GM12873 (cell line): ENCODE measurements at regions not wholly inside any gene's neighbourhood (a gene's known extent, or its start where the extent isn't known, plus 50 kb on each side); places are given as distances from the start of the nearest gene placed in this dataset.

Experiments
- TF ChIP-seq, protein P1 (sequence below): IDR thresholded peaks from 2 replicates; pipeline ENCODE4 v1.5.1; 2012; ENCODE audit warnings: low read depth, mild to moderate bottlenecking, moderate library complexity, low read length, control low read depth; ENCODE audit not compliant: insufficient read depth; ENCODE audit errors: missing control alignments

- TF ChIP-seq, protein P1, sequence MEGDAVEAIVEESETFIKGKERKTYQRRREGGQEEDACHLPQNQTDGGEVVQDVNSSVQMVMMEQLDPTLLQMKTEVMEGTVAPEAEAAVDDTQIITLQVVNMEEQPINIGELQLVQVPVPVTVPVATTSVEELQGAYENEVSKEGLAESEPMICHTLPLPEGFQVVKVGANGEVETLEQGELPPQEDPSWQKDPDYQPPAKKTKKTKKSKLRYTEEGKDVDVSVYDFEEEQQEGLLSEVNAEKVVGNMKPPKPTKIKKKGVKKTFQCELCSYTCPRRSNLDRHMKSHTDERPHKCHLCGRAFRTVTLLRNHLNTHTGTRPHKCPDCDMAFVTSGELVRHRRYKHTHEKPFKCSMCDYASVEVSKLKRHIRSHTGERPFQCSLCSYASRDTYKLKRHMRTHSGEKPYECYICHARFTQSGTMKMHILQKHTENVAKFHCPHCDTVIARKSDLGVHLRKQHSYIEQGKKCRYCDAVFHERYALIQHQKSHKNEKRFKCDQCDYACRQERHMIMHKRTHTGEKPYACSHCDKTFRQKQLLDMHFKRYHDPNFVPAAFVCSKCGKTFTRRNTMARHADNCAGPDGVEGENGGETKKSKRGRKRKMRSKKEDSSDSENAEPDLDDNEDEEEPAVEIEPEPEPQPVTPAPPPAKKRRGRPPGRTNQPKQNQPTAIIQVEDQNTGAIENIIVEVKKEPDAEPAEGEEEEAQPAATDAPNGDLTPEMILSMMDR, result no peak
Measured at GRCh38 chr3:98954791-98955604, 53.5 kb upstream of the DCBLD2 start.

DNA sequence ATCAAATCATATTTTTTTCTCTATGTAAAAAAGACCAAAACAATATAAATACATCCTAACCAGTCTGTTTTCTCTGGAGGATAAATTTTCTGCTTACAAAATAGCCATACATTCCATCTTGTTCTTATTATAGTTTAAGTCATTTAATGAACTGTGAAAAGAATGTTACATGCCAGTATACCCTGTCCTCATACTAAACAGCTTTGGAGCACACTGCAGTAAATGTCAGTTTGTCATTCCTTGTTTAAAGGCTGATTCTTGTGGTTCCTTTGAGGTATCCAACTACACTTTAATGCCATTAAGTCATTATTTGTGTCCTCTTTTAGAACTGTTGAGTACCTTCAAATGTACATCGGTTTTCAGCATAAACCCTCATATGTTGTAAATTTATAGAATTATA is 52.7 kb upstream of the DCBLD2 start:
- TF ChIP-seq, protein P1, result no peak

DNA sequence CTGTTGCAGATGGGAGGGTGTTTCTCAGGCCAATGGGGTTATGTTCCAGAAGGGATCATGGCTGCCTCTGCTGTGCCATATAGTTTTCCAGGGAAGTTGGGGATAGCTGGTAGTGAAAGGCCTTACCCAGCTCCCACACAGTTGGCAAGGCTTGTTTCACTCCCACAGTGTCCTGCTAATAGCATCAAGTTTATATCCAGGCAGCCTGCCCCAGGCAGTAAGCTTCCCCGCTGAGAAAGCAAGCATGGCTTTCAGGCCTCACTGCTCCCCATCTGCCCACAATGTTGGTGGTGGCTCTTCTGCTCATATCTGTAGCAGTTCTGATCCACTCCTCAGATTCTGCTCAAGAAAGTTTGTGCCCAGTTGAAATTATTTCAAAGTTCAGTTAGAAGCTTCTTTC is 50.9 kb upstream of the DCBLD2 start:
- TF ChIP-seq, protein P1, result no peak
